ENCODE measurements at regions not wholly inside any gene's neighbourhood (a gene's known extent, or its start where the extent isn't known, plus 50 kb on each side); places are given as distances from the start of the nearest gene placed in this dataset.

- no peaks in the 10 kb centered on the region for H3K9me3 ChIP-seq (replicated peaks; ENCODE audit: insufficient read depth, low read length)
- no peak overlapping the region for H3K27ac ChIP-seq (ENCODE audit: low read length)
- H3K79me2 ChIP-seq (ENCODE audit: low read length), result no peaks in the 10 kb centered on the region
- H4K20me1 ChIP-seq (ENCODE audit: insufficient read depth, low read length), result no peaks in the 10 kb centered on the region
- no peaks in the 10 kb centered on the region for H3K27me3 ChIP-seq (replicated peaks; ENCODE audit: insufficient read depth, low read length)
- no peak overlapping the region for H3K4me2 ChIP-seq (ENCODE audit: low read depth, low read length)
- H3K9me2 ChIP-seq (replicated peaks; ENCODE audit: insufficient read depth, low read length), result no peaks in the 10 kb centered on the region
- no peak overlapping the region for H3K4me3 ChIP-seq (ENCODE audit: low read length)
- H3K4me1 ChIP-seq (ENCODE audit: low read length), result no peaks in the 10 kb centered on the region
- TF ChIP-seq EZH2phosphoT487 (IDR thresholded peaks at IDR 0.05; ENCODE audit: low read length) (no peak), CTCF (IDR thresholded peaks at IDR 0.05; ENCODE audit: low read length) (no peak), EZH2 (optimal IDR thresholded peaks at IDR 0.05; ENCODE audit: low read depth, low read length) (no peak)
- H3F3A ChIP-seq (ENCODE audit: insufficient read depth, low read length), result no peaks in the 10 kb centered on the region
- H2AFZ ChIP-seq (ENCODE audit: low read length), result no peak overlapping the region
- DNase-seq, result no peak
- no peak overlapping the region for H3K9ac ChIP-seq (ENCODE audit: low read length)
- no peaks in the 10 kb centered on the region for H3K36me3 ChIP-seq (replicated peaks; ENCODE audit: insufficient read depth, low read length)
Observed at GRCh38 chr2:173590276-173590861, 235.7 kb downstream of the CDCA7 start.

- no peaks in the 10 kb centered on the region for H3K36me3 ChIP-seq (replicated peaks; ENCODE audit: insufficient read depth, low read length)
- no peak for DNase-seq
- H4K20me1 ChIP-seq (ENCODE audit: insufficient read depth, low read length), result no peaks in the 10 kb centered on the region
- TF ChIP-seq EZH2phosphoT487 (IDR thresholded peaks at IDR 0.05; ENCODE audit: low read length), result no peak
- TF ChIP-seq CTCF (IDR thresholded peaks at IDR 0.05; ENCODE audit: low read length), result no peak
- no peak for TF ChIP-seq EZH2 (optimal IDR thresholded peaks at IDR 0.05; ENCODE audit: low read depth, low read length)
- H3K27ac ChIP-seq (ENCODE audit: low read length), result no peak overlapping the region
- no peak overlapping the region for H3K9ac ChIP-seq (ENCODE audit: low read length)
- H3K4me2 ChIP-seq (ENCODE audit: low read depth, low read length), result no peak overlapping the region
- H3K4me3 ChIP-seq (ENCODE audit: low read length), result no peak overlapping the region
- no peak overlapping the region for H2AFZ ChIP-seq (ENCODE audit: low read length)
- no peaks in the 10 kb centered on the region for H3K9me3 ChIP-seq (replicated peaks; ENCODE audit: insufficient read depth, low read length)
- no peaks in the 10 kb centered on the region for H3F3A ChIP-seq (ENCODE audit: insufficient read depth, low read length)
- H3K79me2 ChIP-seq (ENCODE audit: low read length), result no peaks in the 10 kb centered on the region
- no peaks in the 10 kb centered on the region for H3K27me3 ChIP-seq (replicated peaks; ENCODE audit: insufficient read depth, low read length)
- no peaks in the 10 kb centered on the region for H3K9me2 ChIP-seq (replicated peaks; ENCODE audit: insufficient read depth, low read length)
- H3K4me1 ChIP-seq (ENCODE audit: low read length), result no peaks in the 10 kb centered on the region
Observed at GRCh38 chr2:173593109-173593508, 238.4 kb downstream of the CDCA7 start.

- DNase-seq, result no peak
- no peak overlapping the region for H3K4me2 ChIP-seq (ENCODE audit: low read depth, low read length)
- H3K9me2 ChIP-seq (replicated peaks; ENCODE audit: insufficient read depth, low read length), result no peaks in the 10 kb centered on the region
- no peaks in the 10 kb centered on the region for H3K27me3 ChIP-seq (replicated peaks; ENCODE audit: insufficient read depth, low read length)
- no peaks in the 10 kb centered on the region for H3K4me1 ChIP-seq (ENCODE audit: low read length)
- TF ChIP-seq EZH2phosphoT487 (IDR thresholded peaks at IDR 0.05; ENCODE audit: low read length), result no peak
- TF ChIP-seq CTCF (IDR thresholded peaks at IDR 0.05; ENCODE audit: low read length), result no peak
- TF ChIP-seq EZH2 (optimal IDR thresholded peaks at IDR 0.05; ENCODE audit: low read depth, low read length), result no peak
- H3K36me3 ChIP-seq (replicated peaks; ENCODE audit: insufficient read depth, low read length), result no peaks in the 10 kb centered on the region
- no peaks in the 10 kb centered on the region for H4K20me1 ChIP-seq (ENCODE audit: insufficient read depth, low read length)
- H3K4me3 ChIP-seq (ENCODE audit: low read length), result no peak overlapping the region
- H2AFZ ChIP-seq (ENCODE audit: low read length), result no peak overlapping the region
- H3K9ac ChIP-seq (ENCODE audit: low read length), result no peak overlapping the region
- no peaks in the 10 kb centered on the region for H3K79me2 ChIP-seq (ENCODE audit: low read length)
- H3K9me3 ChIP-seq (replicated peaks; ENCODE audit: insufficient read depth, low read length), result no peaks in the 10 kb centered on the region
- H3K27ac ChIP-seq (ENCODE audit: low read length), result no peak overlapping the region
- no peaks in the 10 kb centered on the region for H3F3A ChIP-seq (ENCODE audit: insufficient read depth, low read length)
Observed at GRCh38 chr2:173596244-173596643, 241.6 kb downstream of the CDCA7 start.
